DMS 273 (cell line): ENCODE measurements at regions not wholly inside any gene's neighbourhood (a gene's known extent, or its start where the extent isn't known, plus 50 kb on each side); places are given as distances from the start of the nearest gene placed in this dataset.

Source experiments
- DNase-seq: peaks from one replicate; lab custom pipeline; 2025; ENCODE audit not compliant: unreplicated experiment; lab: John Stamatoyannopoulos, UW

DNA sequence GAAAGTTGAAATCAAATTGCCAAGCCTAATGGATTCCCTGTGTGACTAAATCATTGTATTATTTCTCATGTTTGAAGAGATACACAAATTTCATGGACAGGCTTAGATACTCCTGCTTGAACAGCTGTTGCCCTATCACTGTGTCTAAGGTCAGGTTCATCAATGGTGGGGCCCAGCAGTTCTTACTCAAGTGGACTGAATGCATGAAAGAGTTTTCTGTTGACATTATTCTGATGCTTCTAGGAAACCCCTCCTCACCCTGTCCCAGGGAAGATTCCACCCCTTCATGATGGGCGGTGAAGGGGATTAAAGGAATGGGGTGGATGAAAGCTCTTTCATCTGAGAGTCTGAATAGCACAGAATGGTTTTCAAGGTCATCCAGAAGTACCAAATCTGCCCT lies 148.8 kb downstream of the INO80D start:
- DNase-seq, result no peak

DNA sequence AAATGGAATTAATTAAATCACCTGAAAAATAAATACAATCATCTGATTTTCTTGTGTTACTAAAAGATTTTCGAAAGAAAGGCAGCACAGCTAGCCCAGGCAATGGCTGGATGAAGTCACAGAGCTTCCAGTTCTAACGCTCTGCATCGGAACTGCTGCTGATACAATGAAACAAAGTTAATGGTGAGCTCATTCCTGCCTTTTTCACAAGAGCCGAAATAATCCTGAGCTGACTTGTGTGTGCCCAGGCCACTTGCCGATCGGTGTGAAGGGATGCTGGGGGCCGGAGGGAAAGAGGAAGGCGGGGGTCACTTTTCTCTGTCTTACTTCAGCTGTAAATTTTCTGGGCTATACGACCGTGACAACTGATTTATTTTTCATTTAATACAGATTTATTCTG lies 149.5 kb downstream of the INO80D start:
- DNase-seq, result no peak

DNA sequence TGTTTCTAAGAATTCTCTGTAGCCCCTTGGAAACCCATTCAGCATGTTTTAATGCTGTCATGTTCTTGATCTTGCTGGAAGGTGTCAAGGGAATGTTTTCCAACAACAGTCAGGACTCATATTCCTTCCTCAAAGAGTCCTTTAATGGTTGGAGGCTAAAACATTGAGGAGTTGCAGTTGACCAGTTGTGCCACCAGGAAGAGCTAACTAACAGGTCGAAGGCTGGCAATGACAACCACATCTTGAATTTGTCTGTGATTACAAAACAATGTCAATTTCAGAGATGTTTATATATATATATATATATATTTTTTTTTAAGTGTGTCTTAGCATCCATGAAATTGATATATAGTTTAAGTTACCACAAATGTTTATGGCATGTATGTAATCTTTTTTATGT lies 151.5 kb downstream of the INO80D start:
- DNase-seq, result peak; percentile 19

DNA sequence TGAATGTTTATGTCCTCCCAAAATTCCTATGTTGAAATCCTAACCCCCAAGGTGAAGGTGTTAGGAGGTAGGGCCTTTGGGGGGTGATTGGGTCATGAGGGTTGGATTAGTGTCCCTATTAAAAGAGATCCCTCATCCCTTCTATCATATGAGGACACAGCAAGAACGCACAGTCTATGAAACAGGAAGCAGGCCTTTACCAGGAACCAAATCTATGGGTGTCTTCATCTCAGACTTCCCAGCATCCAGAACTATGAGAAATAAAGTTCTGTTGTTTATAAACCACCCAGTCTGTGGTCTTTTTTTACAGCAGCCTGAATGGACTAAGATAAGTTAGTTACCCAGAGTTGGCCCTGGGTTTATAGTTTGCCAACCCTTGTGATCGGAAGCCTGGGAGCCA lies 153.1 kb downstream of the INO80D start:
- no peak for DNase-seq

DNA sequence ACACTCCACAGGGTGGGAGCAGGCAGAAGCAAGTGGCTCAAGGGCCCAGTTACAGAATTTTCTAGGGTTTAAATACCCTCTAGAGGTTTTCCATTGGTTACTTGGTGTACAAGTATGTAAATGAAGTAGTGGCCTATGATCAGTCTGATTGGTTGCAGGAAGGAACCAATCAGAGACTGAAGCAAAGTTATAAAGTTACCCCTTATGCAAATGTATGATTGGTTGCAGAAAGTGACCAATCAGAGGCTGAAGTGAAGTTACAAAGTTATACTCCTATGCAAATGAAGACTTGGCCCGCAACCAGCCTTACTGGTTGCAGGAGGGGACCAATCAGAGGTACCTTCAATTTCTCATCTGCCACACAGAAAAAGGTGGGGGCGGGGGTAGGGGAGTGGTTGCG lies 154.6 kb downstream of the INO80D start:
- DNase-seq, result no peak

DNA sequence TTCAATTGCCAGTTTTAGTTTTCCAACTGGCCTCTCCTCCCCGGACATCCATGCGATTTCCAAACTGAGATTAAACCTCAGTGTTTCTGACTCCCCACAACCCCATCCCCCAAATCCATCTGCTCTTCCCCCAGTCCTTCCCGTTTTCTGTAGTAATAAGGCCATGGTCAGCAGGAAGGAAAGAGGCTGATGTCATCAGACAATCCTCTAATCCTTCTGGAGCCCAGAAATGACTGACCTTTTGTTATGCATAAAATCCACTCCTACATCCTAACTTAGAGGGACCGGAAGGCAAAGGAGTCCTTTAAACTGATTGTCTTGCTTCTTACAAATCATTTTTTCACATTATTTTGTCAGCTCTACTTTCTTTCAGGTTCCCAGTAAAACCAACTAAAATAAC lies 155.8 kb downstream of the INO80D start:
- no peak for DNase-seq

DNA sequence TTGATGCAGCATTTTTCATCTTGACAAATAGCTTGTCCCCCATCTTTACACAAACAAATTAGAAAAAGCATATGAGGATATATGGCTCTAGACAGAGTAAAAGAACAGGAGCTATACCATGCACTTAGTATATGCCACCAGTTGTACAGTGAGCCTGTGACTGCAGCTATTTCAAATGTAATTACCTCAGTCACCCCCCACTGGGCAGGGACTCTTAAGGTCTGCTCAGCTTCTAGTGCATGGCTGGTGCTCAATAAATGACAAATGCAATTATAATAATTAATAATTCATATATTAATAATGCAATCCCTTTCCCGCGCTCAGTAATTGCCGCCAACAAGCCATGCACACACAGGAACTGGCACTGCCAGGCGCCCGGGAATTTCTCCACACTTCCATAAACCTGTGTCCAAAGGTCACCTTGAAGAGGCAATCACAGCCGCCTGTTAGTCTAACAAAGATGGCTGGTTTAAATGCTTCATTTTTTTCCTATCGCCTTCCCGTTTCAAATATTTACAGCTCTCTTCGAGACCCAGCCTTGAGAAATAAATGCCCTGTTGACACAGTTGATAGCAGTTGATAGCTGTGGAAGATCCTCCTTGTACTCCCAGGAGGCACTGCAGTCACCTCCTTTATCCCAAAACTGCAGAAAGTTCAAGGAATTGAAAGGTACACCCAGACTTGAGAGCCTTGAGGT lies 156.6 kb downstream of the INO80D start:
- no peak for DNase-seq

DNA sequence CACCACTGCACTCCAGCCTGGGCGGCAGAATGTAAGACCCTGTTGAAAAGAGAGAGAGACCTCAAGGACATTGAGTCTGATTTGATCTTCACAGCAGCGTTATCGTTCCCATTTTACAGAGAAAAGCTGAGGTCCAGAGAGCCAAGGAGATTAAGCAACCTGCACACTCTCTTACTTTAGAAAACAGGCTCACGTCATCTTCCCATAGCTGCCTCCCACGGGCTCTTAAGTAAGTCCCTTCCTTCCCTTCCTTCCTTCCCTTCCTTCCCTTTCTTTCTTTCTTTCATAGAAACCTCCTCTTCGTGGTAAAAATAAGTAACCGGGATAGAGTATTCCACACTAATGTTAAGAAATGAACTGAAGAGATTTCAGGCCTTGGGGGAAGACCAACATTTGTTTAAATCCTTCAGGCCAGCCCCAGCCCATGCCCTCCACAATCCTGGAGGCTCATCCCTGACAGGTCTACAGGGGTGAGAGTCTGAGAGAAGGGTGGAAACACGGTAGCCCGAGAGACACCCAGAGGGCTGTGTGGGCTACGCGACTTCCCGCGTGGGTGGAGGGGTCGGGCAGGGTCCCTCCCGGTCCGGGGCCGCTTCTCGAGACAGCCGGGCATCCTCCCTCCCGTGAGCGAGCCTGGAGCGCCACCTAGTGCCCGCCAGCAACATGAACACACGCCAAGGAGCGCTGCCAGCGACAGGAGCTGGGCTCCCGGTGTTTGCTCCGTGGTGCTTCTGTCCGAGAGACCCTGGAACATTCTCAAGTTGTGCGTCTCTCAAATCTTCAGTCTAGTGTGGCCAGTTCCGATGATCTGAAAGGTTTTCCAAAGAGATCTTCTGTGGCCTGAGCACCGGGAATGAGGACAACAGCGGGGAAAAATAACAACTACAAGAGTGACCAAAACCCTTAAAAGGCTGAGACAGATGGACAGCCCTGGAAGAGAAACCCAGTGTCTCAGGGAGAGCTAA lies 160.3 kb downstream of the INO80D start:
- DNase-seq, result peak; percentile 85

DNA sequence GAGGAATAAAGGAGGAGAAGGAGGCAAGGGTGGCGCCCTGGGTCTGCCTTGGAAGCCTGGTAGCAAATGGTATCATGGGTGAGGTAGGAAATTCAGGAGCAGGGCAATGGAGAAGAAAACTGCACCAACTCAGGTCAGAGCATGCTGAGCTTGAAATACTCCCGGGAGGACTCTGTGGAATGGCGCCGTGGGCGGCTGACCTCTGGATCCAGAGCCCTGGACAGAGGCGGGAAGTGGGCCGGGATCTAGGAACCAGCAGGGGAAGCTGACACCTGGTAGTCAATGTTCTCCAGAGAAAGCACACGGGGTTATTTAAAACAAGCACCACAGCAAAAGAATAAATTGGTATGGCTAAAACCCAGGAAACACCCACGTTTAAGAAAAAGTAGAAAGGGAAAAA lies 161.3 kb downstream of the INO80D start:
- DNase-seq, result no peak

DNA sequence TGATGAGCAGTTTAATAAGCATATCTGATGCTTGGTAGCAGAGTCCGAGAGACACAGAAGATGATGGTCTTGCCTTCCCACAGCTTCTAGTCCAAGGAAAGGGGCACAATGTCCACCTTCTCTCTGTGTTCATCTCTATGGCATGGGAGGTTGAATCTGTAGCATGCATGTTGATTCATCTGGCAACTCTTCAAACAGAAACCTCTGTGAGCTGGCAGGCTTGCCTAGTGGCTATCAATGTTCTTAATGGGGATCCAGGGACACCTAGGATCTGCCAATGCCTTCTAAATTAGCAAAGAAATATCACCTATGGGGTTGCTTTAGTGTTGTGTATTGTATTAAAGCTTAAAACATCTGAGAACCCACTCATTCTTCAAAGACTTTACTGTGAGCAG lies 170.8 kb downstream of the INO80D start:
- DNase-seq, result no peak

DNA sequence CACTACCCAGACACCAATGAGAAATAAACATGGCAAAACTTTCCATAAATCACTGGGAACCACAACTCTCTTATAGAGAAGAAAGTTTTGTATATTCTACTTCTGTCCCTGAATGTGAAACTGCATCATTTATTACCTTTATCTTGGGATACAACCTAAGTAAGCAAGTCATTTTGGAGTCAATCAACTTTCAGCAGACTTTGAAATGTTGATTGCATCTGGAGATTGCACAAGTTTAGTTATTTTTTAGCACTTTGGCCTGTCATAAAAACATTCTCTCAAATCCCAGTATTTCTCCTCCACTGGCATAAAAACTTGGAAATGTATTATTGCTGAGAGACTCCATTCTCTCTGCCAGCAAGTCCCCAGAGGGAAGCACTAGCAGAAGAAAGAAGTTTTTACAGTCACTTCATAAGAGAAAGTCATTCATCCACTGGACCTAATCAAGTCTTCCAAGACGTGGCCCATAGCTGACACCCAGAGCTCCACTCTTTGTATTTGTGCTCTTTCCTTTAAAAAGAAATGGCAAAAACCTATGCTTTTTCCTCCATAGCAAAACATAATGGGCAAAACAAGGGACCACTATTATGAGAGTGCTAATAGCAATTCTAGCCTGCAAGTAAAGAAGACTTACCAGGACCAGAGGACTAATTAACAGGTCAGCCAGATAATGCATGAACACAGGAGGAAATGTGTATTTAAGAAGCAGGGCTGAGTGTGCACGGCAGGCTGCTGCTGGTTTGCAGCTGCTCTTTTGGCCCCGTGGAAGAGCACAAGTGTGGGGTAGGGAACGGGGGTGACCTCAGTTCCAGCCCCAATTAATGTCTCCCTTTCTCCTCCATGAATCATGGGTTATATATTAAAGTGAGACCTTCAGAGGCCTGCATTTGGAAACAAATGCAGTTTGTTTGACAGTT lies 171.5 kb downstream of the INO80D start:
- DNase-seq, result no peak

DNA sequence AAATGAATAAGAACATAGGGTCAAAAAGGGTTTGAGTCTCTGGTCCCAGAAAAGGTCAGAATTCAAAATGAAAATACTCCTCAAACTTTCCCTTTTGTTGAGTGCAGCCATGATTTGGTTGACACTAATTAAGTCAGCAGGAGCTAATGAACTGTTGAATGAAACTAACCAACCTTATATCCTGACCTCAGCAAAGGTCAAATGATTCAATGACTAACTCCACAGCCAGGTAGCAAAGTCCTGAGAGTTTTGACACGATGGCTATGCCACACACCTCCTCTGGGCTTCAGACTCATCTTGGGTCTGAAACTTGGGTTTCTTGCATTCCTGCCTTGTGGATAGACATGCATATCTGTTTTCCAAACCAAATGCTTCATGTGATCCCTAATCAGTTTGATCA lies 172.3 kb downstream of the INO80D start:
- no peak for DNase-seq

DNA sequence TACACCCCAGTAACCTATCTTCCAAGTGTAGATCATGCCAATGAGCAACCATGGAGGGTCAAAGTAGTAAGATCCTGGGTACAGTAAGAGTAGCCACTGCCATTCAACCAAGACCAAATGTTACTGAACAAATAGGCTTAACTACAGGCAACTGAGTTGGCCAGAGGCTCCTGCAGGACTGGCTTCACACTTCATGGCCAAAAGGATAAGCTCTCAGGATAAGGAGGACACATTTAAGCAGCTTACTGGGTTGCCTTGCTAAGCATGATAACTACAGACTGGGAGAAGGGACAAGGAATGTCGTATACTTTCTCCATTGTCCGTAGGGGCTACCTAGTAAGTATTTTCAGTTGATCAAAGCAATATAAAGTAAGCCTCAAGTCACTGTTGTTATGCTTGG lies 174.7 kb downstream of the INO80D start:
- DNase-seq, result no peak

DNA sequence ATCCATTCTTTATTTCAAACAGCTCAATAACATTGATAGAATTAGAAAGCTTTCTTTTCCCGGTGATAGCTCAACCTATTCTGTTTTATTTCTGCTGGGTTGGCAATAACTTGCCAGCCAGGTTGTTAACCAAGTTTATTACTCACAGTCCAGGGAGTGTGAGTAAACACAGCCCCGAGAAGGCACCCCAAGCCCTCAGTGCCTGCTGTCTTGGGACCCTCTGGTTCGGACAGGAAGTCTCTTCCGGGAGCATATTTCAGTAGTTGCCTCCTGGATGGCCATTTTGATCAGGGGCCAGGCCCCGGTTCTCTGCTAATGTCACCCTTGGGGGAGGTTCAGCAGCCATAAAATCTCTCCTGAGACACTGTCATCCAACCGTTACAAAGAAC lies 176.8 kb downstream of the INO80D start:
- no peak for DNase-seq

DNA sequence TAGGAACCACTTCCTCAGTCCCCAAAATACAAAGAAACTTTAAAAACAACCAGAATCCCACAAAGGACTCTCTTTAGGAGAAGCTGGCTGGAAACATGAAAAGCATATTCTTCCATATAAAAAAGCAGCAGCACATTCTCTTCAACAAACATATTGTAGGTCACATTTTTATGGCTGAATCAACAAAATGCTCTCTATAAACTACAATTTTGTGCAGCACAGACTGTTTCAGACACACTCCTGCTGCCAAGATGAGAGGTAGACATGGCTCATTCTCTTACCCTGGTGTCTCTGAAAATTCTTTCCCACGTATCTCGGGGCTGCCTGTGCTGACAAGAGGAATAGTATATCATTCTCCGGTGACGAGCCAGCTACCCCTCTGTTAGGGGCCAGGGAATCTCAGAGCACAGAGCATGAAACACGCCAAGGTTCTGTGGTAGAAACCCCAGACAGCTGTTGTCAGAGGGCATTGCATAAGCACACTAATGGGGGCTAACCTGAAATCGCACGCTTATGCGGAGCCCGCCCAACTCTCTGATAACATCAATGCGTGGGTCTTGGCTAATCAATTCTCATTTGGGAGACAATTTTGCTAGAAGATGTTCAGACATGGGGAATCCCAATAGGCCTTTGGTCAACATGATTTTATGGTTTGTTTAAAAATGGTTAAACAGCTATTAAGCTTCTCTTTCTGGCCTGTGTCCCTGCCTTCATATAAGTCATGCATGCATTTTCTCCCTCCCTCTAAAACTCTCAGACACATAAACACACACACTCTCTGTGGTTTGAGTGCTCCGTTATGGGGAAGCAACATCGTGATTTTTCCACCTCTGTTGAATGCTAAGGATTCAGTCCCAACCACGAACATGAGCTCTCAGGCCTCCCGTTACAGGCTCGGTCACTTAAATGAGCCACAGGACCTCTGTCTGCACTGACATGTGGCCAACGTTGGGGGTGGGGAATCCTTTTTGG lies 177.5 kb downstream of the INO80D start:
- no peak for DNase-seq

DNA sequence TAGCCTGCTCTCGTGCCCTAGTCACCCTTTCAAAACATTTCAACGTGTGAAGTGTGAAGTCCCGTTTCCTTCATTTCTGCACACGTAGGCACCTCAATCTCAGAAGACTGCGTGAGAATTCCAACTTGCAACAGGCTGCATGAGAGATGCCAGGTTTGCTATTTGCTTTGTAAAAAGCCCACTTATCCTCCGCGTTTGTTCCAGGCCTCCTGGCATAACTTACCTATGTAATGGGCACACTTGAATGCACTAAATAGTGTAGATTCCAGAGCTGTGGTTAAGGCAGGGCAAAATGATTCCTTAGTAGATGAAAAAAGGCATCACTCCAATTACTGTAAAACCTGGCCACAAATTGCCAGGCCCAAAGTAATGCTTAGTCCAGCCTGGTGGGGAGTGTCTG lies 179.6 kb downstream of the INO80D start:
- no peak for DNase-seq

DNA sequence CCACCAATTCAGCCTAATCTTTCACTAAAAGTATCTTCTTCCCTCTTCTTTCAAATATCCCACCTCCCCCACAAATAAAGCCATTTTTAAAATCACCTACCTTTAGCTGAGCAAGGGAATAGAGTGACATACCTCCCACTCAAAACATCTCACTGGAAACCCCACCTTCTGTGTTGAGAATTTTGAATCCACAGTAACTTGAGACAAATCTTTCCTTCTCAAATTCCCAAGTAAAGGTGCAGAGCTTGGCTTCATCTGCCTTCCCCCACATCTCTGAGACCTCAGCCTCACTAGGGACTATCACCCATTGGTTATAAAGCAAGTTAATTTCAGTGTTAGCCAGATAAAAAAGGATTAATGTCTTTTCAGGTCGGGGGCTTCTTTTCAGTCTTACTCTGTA lies 180.4 kb downstream of the INO80D start:
- no peak for DNase-seq

DNA sequence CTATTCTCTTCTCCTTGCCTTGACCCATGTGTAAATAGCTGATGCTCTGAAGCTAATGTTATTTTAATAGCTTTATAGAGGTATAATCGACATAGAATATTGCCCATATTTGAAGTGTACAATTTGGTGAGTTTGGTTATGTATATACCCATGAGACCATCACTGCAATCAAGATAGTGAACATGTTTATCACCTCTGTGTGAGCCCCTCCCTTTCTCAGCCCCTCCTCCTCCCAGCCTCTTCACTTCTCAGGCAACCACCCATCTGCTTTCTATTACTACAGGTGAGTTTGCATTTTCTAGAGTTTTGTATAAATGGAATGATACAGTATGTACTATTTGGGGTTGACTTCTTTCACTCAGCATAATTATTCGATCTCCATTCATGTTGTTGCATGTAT lies 181.1 kb downstream of the INO80D start:
- DNase-seq, result no peak

DNA sequence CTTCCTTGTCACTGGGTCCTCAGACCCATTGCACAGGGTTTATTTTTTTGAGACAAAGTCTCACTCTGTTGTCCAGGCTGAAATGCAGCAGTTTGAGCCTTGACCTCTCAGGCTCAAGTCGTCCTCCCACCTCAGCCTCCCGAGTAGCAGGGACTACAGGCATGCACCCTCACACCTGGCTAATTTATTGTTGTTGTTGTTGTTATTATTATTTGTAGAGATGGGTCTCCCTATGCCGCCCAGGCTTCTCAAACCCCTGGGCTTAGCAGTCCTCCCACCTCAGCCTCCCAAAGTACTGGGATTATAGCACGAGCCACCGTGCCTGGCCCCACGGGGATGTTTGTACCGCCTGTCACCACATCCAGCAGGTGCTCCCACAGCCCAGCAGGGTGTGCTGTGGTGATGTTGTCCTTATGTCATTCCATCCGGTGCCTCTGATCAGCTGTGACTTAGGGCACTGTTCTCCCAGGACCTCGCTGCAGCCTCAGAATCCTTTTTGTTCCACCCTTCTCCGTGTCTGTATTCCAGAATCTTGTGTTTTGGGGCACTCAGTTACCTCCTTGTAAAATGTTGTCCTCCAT lies 182.3 kb downstream of the INO80D start:
- DNase-seq, result peak; percentile 29

DNA sequence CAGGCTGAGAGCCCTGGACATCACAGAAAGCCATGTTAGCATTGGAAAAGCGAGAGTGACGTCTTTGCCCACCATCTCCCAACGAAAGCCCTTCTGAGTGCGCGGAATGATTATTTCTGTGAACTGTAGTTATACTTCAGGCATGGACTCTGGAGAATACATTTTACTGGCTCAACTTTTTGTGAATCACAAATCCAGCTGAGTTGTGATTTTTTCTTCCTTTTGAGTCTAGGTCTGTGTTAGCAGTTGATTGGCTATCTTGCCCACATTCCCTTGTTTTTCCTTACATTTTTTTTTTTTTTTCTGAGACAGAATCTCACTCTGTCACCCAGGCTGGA lies 183.1 kb downstream of the INO80D start:
- DNase-seq, result no peak
